ENCODE measurements at regions not wholly inside any gene's neighbourhood (a gene's known extent, or its start where the extent isn't known, plus 50 kb on each side); places are given as distances from the start of the nearest gene placed in this dataset.

DNA sequence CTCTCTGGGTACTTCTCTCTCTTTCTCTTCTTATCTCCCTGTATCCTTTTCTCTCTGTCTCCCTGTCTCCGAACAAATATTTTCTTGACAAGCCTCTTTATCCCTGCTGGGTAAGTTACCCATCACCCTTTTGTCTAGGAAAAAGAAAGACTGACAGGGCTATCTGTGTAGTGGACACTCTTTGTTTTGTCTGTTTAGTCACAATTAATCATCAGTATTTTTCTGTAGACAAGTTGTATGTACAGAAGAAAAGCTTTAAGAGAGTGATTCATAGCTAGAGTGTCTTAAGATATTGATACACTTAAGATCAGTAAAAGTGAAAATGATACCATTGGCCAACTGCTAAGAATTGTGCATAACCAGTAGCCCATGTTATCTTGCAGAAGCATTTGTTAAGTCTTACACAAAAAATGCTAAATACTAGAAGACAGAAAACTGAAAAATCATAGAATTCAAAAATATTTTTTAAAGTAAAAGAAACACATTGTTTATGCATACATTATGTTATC, 1043.8 kb upstream of the EDIL3 start:
- TF ChIP-seq, protein P1, sequence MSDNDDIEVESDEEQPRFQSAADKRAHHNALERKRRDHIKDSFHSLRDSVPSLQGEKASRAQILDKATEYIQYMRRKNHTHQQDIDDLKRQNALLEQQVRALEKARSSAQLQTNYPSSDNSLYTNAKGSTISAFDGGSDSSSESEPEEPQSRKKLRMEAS (IDR thresholded peaks at IDR 0.05; ENCODE audit: low read depth, low read length) = no peak
- TF ChIP-seq POLR2A (IDR thresholded peaks at IDR 0.05; ENCODE audit: extremely low read depth, insufficient read length) (no peak), MYC (IDR thresholded peaks at IDR 0.05; ENCODE audit: low read depth, low read length) (no peak)
- TF ChIP-seq, protein P2, sequence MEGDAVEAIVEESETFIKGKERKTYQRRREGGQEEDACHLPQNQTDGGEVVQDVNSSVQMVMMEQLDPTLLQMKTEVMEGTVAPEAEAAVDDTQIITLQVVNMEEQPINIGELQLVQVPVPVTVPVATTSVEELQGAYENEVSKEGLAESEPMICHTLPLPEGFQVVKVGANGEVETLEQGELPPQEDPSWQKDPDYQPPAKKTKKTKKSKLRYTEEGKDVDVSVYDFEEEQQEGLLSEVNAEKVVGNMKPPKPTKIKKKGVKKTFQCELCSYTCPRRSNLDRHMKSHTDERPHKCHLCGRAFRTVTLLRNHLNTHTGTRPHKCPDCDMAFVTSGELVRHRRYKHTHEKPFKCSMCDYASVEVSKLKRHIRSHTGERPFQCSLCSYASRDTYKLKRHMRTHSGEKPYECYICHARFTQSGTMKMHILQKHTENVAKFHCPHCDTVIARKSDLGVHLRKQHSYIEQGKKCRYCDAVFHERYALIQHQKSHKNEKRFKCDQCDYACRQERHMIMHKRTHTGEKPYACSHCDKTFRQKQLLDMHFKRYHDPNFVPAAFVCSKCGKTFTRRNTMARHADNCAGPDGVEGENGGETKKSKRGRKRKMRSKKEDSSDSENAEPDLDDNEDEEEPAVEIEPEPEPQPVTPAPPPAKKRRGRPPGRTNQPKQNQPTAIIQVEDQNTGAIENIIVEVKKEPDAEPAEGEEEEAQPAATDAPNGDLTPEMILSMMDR (IDR thresholded peaks at IDR 0.05; ENCODE audit: low read depth, low read length) = no peak

All from NB4 (cell line).